Smooth muscle cell (in vitro differentiated cells): ENCODE measurements at regions not wholly inside any gene's neighbourhood (a gene's known extent, or its start where the extent isn't known, plus 50 kb on each side); places are given as distances from the start of the nearest gene placed in this dataset.
A peak's percentile ranks its signal among the peaks of the same experiment; 100 is the strongest.

Experiments used
- DNase-seq: peaks from one replicate; lab custom pipeline; 2025; ENCODE audit not compliant: unreplicated experiment; lab: John Stamatoyannopoulos, UW
- H2AFZ ChIP-seq: fragments of 200-600 bp; sonication (generic); 2 replicates; pipeline ENCODE4 v1.6.0; 2016; ENCODE audit warnings: antibody characterized with exemption, low read depth, mild to moderate bottlenecking
- H3F3A ChIP-seq: fragments of 200-600 bp; sonication (generic); 2 replicates; pipeline ENCODE4 v1.6.0; 2017; ENCODE audit warnings: antibody characterized with exemption, low read depth
- H3K27ac ChIP-seq: fragments of 200-600 bp; sonication (generic); 2 replicates; pipeline ENCODE4 v1.5.1; 2016; ENCODE audit warnings: low read depth, mild to moderate bottlenecking
- H3K27me3 ChIP-seq: fragments of 200-600 bp; sonication (generic); 2 replicates; pipeline ENCODE4 v1.6.1; 2016; ENCODE audit warnings: low read depth, mild to moderate bottlenecking
- H3K36me3 ChIP-seq: fragments of 200-600 bp; sonication (generic); 2 replicates; pipeline ENCODE4 v1.5.1; 2016; ENCODE audit warnings: low read depth
- H3K4me1 ChIP-seq: fragments of 200-600 bp; sonication (generic); 2 replicates; pipeline ENCODE4 v1.5.1; 2016; ENCODE audit warnings: low read depth
- H3K4me2 ChIP-seq: fragments of 200-600 bp; sonication (generic); 2 replicates; pipeline ENCODE4 v1.6.0; 2016; ENCODE audit warnings: mild to moderate bottlenecking
- H3K4me3 ChIP-seq: fragments of 200-600 bp; sonication (generic); 2 replicates; pipeline ENCODE4 v1.5.1; 2016; ENCODE audit warnings: mild to moderate bottlenecking
- H3K79me2 ChIP-seq: fragments of 200-600 bp; sonication (generic); 2 replicates; pipeline ENCODE4 v1.6.0; 2016; ENCODE audit warnings: low read depth, mild to moderate bottlenecking
- H3K9ac ChIP-seq: fragments of 200-600 bp; sonication (generic); 2 replicates; pipeline ENCODE4 v1.6.0; 2016; ENCODE audit warnings: low read depth
- H3K9me3 ChIP-seq: fragments of 200-600 bp; sonication (generic); replicated peaks from 2 replicates; pipeline ENCODE4 v1.5.1; 2016; ENCODE audit warnings: low read depth
- H4K20me1 ChIP-seq: fragments of 200-600 bp; sonication (generic); 2 replicates; pipeline ENCODE4 v1.6.0; 2016; ENCODE audit warnings: low read depth
- CTCF ChIP-seq: fragments of 200-600 bp; sonication (generic); IDR thresholded peaks from 2 replicates; pipeline ENCODE4 v1.5.1; 2017; ENCODE audit warnings: borderline replicate concordance, mild to moderate bottlenecking, antibody characterized with exemption; ENCODE audit not compliant: insufficient read depth, poor library complexity, severe bottlenecking
- WGBS: methylation state at CpG from one replicate; pipeline ENCODE4 v1.1.7; 2016; ENCODE audit warnings: low lambda C conversion rate; 5-methylcytosine and 5-hydroxymethylcytosine counted together

- 87% methylated on average over 2 of the region's 2 CpGs for WGBS
- no peaks in the 10 kb centered on the region for H3K27me3 ChIP-seq
- no peak for TF ChIP-seq CTCF
Measured at GRCh38 chr17:69995476-69995875, 79.5 kb upstream of the KCNJ16 start.

GRCh38 chr17:69997332-69997731 is 77.7 kb upstream of the KCNJ16 start:
- no peak overlapping the region for H3K9ac ChIP-seq
- no peak for TF ChIP-seq CTCF
- no peaks in the 10 kb centered on the region for H4K20me1 ChIP-seq
- H3K4me2 ChIP-seq: no peak overlapping the region
- H3K4me3 ChIP-seq: no peak overlapping the region
- no peaks in the 10 kb centered on the region for H3K79me2 ChIP-seq
- H3K36me3 ChIP-seq: no peaks in the 10 kb centered on the region
- H3K27ac ChIP-seq: peak overlapping the region; percentile 46
- H2AFZ ChIP-seq: no peak overlapping the region
- DNase-seq: no peak
- no peaks in the 10 kb centered on the region for H3F3A ChIP-seq
- H3K9me3 ChIP-seq: no peaks in the 10 kb centered on the region
- no peaks in the 10 kb centered on the region for H3K4me1 ChIP-seq
- H3K27me3 ChIP-seq: no peaks in the 10 kb centered on the region

More at GRCh38 chr17:69995476-69995875, 79.5 kb upstream of the KCNJ16 start:
- H3F3A ChIP-seq: no peaks in the 10 kb centered on the region
- H2AFZ ChIP-seq: no peak overlapping the region
- no peak for DNase-seq
- no peaks in the 10 kb centered on the region for H3K36me3 ChIP-seq
- H3K9ac ChIP-seq: no peak overlapping the region
- no peak overlapping the region for H3K27ac ChIP-seq
- H3K79me2 ChIP-seq: no peaks in the 10 kb centered on the region
- no peak overlapping the region for H3K4me2 ChIP-seq
- H4K20me1 ChIP-seq: no peaks in the 10 kb centered on the region
- no peaks in the 10 kb centered on the region for H3K9me3 ChIP-seq
- H3K4me1 ChIP-seq: no peaks in the 10 kb centered on the region
- H3K4me3 ChIP-seq: no peak overlapping the region

- TF ChIP-seq CTCF: no peak
- H3K4me1 ChIP-seq: no peaks in the 10 kb centered on the region
- H3K9me3 ChIP-seq: no peaks in the 10 kb centered on the region
- no peak overlapping the region for H3K9ac ChIP-seq
- no peak overlapping the region for H3K4me2 ChIP-seq
- H3K27ac ChIP-seq: no peak overlapping the region
- no peaks in the 10 kb centered on the region for H3F3A ChIP-seq
- H4K20me1 ChIP-seq: no peaks in the 10 kb centered on the region
- no peaks in the 10 kb centered on the region for H3K36me3 ChIP-seq
- WGBS: 97% methylated on average over 1 of the region's 1 CpG
- DNase-seq: no peak
- no peaks in the 10 kb centered on the region for H3K27me3 ChIP-seq
- no peaks in the 10 kb centered on the region for H3K79me2 ChIP-seq
- H3K4me3 ChIP-seq: no peak overlapping the region
- H2AFZ ChIP-seq: no peak overlapping the region
Measured at GRCh38 chr17:69999253-69999652, 75.8 kb upstream of the KCNJ16 start.

GRCh38 chr17:70006159-70006558 is 68.9 kb upstream of the KCNJ16 start:
- Histone ChIP-seq H3K27ac (no peak overlapping the region), H3K4me1 (no peaks in the 10 kb centered on the region), H3K4me2 (no peak overlapping the region), H3F3A (no peaks in the 10 kb centered on the region), H3K9me3 (no peaks in the 10 kb centered on the region), H2AFZ (no peak overlapping the region), H4K20me1 (no peaks in the 10 kb centered on the region), H3K4me3 (no peak overlapping the region), H3K79me2 (no peaks in the 10 kb centered on the region), H3K27me3 (no peaks in the 10 kb centered on the region), H3K36me3 (no peaks in the 10 kb centered on the region), H3K9ac (no peak overlapping the region)
- WGBS: 84% methylated on average over 4 of the region's 4 CpGs
- no peak for TF ChIP-seq CTCF
- DNase-seq: no peak
